Renal pelvis (tissue), 1 donor: ENCODE measurements at regions not wholly inside any gene's neighbourhood (a gene's known extent, or its start where the extent isn't known, plus 50 kb on each side); places are given as distances from the start of the nearest gene placed in this dataset.

ENCODE experiments used
- DNase-seq: peaks from one replicate; pipeline ENCODE4 v3.0.0-alpha.2; 2013

GRCh38 chr10:4024516-4025245 is 239.7 kb upstream of the KLF6 start:
- DNase-seq = no peak

- no peak for DNase-seq
These were observed 239.0 kb upstream of the KLF6 start for GRCh38 chr10:4024027-4024426.

- no peak for DNase-seq
These were observed 237.5 kb upstream of the KLF6 start for GRCh38 chr10:4022473-4022872.

DNA sequence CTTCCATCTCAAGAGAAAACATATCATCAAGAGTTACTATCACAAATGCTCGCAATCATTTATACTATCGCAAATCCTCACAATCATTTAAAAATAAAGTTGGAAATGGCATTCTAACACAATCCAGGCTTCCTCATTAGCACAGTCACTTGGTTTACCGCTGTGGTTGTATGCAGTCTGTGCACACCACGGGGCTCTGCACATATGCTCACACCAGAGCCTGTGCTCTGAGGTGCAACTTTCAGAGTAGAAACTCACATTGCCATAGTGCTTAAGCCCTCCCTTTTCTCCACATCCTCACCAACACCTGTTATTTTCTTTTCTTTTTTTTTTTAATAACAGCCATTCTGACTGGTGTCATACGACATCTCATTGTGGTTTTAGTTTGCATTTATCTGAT is 235.6 kb upstream of the KLF6 start:
- DNase-seq = no peak

GRCh38 chr10:4018054-4018511 is 233.1 kb upstream of the KLF6 start:
- no peak for DNase-seq

DNA sequence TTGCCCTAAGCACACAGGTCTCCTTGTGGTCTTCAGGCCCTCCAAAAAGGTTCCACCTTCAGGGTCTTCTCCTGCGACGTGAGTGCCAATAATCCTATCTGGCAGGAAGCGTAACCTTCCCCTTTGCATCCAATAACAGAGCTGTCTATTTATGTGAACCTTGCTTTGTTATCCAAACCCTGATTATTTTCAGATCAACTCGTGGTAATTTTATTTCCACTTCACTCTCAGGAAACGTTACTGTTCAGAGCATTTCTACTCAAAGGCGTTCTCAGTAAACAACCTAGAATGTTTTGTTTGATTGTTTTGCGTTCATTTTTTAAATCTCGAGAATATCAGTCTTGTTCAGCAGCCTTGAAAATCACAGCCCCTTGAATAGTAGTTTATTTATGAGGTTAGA is 232.3 kb upstream of the KLF6 start:
- DNase-seq = no peak

DNA sequence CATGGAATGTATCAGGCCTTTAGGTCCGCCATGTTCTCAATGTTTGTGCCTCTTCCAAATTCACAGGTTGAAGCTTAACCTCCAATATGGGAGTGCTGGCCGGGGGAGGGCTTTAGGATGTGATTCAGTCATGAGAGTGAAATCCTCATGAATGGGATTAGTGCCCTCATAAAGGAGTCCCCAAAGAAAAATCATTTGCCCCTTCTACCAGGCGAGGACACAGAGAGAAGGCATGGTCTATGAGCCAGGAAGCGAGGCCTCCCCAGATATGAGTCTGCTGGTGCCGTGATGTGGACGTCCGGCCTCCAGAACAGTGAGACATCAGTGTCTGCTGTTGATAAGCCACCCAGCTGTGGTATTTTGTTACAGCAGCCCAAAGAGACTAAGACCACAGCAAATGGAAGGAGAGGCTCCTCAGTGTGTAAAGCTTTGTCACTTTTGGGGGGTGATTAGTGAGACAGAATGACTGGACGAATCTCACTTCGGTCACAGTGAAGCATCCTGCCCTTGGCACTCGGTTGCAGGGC is 231.3 kb upstream of the KLF6 start:
- DNase-seq = no peak

- DNase-seq = no peak
These were observed 228.7 kb upstream of the KLF6 start for GRCh38 chr10:4013651-4014121.

DNA sequence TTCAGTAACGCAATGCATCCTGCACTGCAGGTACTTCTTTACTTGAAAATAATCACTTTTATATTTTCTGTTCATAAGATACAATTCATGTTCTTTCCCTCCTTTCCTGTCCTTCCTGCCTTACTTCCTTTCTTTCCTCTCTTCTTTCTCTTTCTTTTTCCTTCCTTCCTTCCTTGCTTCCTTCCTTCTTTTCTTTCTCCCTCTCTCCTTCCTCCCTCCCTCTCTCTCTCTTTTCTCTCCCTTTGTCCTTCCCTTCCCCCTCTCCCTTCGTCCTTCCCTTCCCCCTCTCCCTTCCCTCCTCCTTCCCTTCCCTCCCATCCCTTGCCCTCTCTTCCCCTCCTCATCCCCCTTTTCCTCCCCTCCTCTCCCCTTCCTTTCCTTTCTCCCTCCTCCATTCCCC is 227.8 kb upstream of the KLF6 start:
- DNase-seq = no peak

DNA sequence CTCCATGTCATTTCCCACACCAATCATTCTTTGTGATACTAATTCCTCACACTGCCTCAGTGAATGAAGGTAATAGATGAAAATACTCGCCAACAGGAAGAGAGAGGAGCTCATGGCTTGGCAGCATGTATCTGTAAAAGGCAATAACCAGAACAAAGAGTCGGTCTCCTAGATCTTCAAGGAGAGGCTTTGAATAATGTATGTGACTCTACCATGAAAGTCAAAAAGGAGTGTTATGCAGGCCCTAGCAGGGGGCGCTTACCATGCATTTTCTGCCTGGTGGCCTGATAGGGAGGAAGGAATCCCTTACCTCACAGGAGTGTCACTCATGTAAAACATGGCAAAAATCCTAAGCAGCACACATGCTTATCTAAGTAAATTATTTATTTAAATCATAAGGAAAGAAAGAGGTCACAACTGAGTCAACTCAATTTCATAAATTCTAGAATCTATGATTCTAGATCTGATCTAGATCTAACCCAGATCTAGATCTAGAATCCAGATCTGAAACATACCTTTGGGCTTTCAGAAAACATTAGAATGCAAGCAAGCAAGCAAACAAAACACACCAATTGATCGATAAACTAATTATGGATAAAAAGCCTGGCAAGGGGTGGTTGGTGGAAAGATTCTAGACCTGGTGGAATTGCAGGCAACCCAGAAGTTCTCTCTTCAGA is 226.3 kb upstream of the KLF6 start:
- DNase-seq = no peak

GRCh38 chr10:4008676-4009382 is 223.8 kb upstream of the KLF6 start:
- no peak for DNase-seq

- DNase-seq = no peak
These were observed 222.8 kb upstream of the KLF6 start for GRCh38 chr10:4007771-4008170.

DNA sequence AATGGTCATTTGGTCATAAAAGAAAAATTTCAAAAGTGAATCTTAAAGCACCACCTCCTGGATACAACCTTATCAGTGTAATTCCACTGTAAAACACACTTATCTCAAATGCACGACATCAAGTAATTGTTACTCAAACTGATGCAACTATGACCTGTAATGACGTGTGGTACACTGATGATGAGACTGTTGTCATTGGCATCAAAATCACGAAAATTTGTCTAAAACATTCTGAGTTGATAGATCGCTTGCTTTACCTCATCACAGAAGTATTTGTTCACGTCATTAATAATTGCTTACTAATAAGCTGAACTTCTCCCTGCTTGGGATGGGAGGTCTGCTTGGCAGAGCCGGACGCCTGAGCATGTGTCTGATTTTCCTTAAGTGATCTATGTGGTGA is 221.8 kb upstream of the KLF6 start:
- no peak for DNase-seq

DNA sequence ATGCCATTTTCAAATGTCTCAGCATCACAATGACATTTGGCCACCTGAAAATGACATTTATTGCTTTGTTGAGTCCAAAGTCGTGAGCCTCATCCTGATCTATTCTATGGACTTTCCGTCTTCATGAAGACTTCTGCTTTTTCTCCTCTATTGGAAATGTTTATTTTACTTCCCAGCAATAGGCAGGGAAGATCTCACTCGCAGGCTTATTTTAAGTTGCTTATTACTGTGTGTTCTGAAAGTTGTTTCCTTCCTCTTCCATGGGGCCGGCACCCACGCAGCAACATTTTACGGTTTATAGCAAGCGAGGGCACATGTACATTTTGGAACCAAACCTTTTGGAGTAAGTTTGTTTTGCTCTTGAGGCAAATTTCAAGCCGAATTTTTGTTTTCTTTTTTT is 221.0 kb upstream of the KLF6 start:
- DNase-seq = no peak

GRCh38 chr10:4004990-4005389 is 220.0 kb upstream of the KLF6 start:
- no peak for DNase-seq

DNA sequence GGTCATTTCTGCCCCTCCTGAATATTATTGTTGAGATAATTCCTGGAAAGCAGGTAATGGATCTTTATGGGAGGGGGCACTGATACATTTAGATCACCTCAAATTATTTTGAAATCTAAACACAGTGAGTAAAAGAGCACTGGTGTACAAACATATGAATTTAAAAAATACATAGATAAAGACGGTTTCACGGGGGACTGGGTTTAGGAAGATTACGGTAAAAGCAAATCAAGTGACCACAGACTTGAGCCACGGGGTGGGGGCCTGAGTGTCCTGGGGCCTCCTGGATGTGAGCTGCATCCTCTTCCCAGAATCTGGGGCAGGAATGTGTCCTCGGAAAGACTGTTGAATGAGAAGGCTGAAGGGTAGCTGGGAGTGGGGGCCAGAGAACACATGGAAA is 219.1 kb upstream of the KLF6 start:
- no peak for DNase-seq

DNA sequence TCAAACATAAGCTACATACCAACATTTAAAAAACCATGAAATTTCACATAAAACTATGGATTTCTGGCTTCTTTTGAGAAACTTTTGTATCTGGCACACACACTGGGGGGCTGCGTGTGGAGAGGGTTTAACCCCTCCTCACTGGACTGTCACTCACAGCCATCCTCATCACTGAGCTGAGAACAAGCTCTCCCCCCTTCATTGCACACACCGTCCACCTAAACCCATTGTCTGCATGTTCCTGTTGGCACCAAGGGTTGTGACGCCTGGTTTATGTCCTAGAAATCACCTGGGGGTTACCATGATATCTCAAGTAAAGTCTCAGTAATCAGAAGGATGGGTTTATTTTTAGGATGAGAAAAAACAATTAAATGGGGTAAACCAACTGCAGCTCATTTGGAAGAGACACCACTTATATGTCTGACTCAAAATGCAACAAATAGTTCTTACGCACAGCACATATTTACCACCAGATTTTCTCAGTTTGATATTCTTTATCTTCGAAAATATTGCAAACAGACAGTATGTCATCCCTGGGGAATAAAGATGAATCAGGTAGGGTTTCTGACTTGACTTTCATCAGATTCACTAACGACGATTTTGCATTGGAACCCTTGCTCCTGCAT is 218.5 kb upstream of the KLF6 start:
- no peak for DNase-seq

DNA sequence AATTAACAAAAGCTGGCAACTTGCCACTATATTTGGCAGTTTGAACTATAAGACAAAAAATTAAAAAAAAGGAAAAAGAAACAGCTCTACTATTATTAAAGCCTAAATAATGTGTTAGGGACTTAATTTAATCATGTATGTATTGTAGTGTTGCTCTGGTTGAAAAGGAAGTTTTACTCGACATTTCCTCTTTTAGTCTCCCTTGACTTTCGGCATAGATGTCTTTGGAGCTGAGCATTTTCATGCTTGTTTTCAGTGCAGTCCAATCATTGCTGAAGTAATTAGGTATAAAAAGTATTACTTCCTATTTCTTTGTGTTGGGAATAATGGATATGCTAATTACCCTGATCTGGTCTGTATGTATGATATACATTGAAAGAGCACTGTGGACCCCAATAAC is 216.8 kb upstream of the KLF6 start:
- DNase-seq = no peak

DNA sequence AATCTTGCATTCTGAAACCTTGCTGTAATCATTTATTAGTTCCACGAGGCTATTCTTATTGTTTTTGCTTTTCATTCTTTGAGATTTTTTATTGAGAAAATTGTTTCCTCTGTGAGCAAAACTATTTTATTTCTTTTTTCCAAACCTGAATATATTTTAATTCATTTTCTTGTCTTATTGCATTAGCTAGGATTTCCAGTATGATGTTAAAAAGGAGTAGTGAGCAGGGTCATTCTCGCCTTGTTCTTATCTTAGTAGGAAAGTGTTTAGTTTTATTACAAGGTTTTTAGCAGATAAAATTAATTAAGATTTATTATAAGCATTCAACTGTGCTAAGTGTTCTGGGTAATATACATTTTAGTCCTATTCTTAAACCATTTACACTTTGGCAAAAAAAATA is 214.6 kb upstream of the KLF6 start:
- no peak for DNase-seq

- DNase-seq = no peak
These were observed 211.7 kb upstream of the KLF6 start for GRCh38 chr10:3996697-3997096.

DNA sequence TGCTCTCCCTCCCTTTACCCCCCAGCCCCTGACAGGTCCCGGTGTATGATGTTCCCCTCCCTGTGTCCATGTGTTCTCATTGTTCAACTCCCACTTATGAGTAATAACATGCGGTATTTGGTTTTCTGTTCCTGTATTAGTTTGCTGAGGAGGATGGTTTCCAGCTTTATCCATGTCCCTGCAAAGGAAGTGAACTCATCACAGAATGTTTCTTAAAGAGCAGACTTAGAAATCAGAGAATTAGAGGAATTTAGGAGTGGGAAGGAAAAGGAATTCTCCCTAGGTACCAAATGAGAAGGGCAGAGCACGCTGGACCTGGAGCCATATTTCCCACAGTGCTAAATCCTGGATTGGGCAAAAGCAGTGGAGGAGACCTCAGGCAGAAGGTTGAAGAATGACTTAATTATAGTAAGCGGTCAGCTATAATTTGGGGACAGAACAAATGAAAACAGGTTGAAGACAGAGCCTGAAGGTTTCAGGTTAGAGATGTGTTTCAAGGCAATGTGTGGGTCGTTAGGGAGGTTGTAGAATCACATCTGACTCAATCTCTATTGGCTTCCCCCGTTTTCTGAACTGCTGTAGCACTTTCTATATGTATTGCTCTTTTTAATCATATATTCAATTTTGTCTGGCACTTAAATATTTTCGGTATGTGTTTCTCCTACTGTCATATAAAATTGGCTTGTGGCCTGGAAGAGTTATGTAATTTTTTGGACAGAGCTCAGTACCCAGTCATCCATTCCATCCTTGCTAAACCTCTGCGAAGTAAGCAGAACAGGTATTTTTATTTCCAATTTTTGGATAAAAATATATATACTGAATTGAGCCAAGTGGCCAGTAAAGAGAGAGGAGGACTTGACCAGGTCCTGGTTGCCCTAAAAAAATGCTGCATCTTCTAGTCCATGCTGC is 210.5 kb upstream of the KLF6 start:
- DNase-seq = no peak
